ENCODE measurements at regions not wholly inside any gene's neighbourhood (a gene's known extent, or its start where the extent isn't known, plus 50 kb on each side); places are given as distances from the start of the nearest gene placed in this dataset.

DNA sequence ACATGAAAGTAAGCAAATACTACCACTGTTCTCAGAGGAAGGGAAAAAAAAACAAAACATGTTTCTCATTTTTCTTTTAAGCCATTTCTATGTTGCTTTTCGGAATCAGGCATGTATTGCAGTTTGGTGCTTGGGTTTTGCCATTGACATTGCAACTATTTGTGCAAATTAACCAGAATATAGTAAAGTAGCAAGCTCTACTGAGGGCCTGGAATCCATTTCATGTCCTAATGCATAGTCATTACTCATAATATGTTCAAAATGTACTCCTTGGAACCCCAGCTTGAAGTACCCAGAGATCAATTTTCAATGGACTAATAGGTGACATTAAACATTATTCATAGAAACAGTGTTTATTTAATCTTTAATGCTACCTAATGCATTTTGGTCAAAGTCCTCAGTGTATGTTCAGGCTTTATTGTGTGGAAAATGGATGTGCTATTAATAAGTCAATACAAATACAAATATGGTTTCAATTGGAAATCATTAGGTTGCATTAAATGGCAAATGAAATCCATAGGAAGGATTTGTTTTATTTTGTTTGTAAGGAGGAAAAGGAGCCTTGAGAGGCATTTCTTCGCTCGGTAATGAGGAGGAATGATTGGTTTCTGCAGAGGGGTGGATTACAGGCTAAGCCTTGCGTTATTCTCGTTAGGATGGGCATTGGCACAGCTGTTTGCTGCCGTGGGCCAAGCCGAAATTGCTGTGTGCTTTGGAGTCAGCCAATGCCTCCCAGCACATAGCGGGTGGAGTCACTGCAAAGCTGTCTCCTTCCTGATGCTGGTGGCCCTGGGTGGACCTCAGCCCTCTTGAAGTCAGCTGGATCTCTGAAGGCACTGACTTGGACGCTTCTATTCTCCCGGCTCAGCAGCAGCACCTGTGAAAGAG is 56.4 kb downstream of the MYCN start:
- TF ChIP-seq, protein P1, sequence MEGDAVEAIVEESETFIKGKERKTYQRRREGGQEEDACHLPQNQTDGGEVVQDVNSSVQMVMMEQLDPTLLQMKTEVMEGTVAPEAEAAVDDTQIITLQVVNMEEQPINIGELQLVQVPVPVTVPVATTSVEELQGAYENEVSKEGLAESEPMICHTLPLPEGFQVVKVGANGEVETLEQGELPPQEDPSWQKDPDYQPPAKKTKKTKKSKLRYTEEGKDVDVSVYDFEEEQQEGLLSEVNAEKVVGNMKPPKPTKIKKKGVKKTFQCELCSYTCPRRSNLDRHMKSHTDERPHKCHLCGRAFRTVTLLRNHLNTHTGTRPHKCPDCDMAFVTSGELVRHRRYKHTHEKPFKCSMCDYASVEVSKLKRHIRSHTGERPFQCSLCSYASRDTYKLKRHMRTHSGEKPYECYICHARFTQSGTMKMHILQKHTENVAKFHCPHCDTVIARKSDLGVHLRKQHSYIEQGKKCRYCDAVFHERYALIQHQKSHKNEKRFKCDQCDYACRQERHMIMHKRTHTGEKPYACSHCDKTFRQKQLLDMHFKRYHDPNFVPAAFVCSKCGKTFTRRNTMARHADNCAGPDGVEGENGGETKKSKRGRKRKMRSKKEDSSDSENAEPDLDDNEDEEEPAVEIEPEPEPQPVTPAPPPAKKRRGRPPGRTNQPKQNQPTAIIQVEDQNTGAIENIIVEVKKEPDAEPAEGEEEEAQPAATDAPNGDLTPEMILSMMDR (IDR thresholded peaks at IDR 0.05) = no peak
- no peak for TF ChIP-seq EZH2 (IDR thresholded peaks at IDR 0.05; ENCODE audit: borderline replicate concordance, insufficient read depth, low read depth, low read length, poor library complexity, severe bottlenecking)

Data from B cell (primary cell).